ENCODE measurements at regions not wholly inside any gene's neighbourhood (a gene's known extent, or its start where the extent isn't known, plus 50 kb on each side); places are given as distances from the start of the nearest gene placed in this dataset.

GRCh38 chr7:25863729-25864110 is 288.3 kb upstream of the NFE2L3 start:
- no peak for TF ChIP-seq RAD21 (IDR thresholded peaks at IDR 0.05; ENCODE audit: low read depth)
- TF ChIP-seq SP1 (IDR thresholded peaks at IDR 0.05; ENCODE audit: low read depth) = no peak
- TF ChIP-seq EZH2phosphoT487 (IDR thresholded peaks at IDR 0.05; ENCODE audit: borderline replicate concordance) = no peak
- no peak for TF ChIP-seq POLR2A (IDR thresholded peaks at IDR 0.05; ENCODE audit: borderline replicate concordance, extremely low read depth, insufficient read depth, insufficient read length)
- TF ChIP-seq, protein P1, sequence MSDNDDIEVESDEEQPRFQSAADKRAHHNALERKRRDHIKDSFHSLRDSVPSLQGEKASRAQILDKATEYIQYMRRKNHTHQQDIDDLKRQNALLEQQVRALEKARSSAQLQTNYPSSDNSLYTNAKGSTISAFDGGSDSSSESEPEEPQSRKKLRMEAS (IDR thresholded peaks at IDR 0.05) = no peak
- TF ChIP-seq CTCF (IDR thresholded peaks at IDR 0.05 in 2 of 3, conservative IDR thresholded peaks at IDR 0.05 in 1 of 3; ENCODE audit: borderline replicate concordance in 1 of 3, insufficient read depth in 1 of 3, low read depth in 2 of 3, low read length in 2 of 3) = no peak
- TF ChIP-seq JUND (IDR thresholded peaks at IDR 0.05) = no peak
- TF ChIP-seq REST (IDR thresholded peaks at IDR 0.05; ENCODE audit: low read depth) = no peak
- no peak for TF ChIP-seq EZH2 (IDR thresholded peaks at IDR 0.05)
- no peak for TF ChIP-seq ZFX (IDR thresholded peaks at IDR 0.05)
- TF ChIP-seq ELF1 (IDR thresholded peaks at IDR 0.05; ENCODE audit: borderline replicate concordance, low read depth) = no peak

All from HCT116 (cell line).